ENCODE measurements at regions not wholly inside any gene's neighbourhood (a gene's known extent, or its start where the extent isn't known, plus 50 kb on each side); places are given as distances from the start of the nearest gene placed in this dataset.
A peak's percentile ranks its signal among the peaks of the same experiment; 100 is the strongest.

GRCh38 chr7:25830215-25830614 lies 321.8 kb upstream of the NFE2L3 start:
- DNase-seq, result no peak

GRCh38 chr7:25831062-25831691 lies 320.8 kb upstream of the NFE2L3 start:
- DNase-seq, result no peak

DNA sequence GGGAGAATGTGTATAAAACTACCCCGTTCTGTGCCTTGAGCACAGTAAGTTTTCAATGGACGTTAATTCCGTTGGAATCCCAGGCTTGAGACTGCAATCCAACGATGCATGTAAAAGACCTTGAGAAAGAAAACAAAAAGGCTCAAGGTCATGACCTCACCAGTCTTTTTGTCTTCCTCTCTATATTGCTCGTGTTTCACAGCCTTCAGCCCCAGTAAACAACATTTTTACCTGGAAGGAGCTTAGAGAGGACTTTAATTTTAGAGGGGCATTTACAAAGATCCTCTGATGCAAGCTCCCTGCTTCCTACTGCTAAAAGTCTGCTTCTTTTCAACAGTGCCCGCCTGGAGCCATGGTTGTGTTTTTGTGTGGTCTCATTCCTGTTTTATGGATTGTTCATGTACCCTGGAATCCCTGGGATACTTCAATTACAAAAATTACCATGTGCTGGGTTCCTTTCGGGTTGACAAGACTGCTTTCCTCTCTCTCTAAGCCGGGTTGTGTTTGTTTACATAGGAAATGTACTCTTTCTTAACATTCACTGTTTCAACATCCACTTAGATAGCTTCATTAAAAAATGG lies 320.1 kb upstream of the NFE2L3 start:
- no peak for DNase-seq

GRCh38 chr7:25832456-25832855 lies 319.5 kb upstream of the NFE2L3 start:
- DNase-seq, result no peak

DNA sequence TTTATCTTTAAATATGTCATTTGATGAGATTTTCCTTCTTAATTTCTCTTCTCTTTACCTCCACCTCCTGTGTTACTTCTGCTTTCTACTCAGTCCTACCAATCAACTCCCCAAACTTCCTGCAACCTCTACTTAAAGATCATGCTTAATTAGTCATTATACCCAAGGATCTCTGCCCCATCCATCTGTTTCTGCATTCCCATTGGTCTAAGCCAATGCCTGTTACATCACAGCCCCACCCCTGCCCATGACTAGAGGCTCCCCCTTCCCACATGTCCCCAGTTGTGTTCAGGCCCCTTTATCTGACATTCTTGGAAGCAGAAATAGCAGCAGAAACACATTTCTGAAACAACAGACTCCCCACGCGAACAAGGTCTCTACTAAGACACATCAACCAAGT lies 319.1 kb upstream of the NFE2L3 start:
- DNase-seq, result no peak

DNA sequence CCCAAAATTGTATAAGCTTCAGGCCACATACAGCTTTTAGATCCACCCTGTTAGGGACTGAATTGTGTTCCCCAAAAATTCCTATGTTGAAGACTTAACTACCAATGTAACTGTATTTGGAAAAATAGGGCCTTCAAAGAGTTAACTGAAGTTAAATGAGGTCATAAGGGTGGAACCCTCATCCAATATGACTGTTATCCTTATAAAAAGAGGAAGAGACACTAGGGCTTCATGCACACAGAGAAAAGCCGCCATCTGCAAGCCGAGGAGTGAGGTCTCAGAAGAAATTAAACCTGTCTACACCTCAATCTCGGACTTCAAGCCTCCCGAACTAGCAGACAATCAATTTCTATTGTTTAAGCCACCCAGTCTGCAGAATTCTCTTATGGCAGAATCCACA lies 317.9 kb upstream of the NFE2L3 start:
- no peak for DNase-seq

DNA sequence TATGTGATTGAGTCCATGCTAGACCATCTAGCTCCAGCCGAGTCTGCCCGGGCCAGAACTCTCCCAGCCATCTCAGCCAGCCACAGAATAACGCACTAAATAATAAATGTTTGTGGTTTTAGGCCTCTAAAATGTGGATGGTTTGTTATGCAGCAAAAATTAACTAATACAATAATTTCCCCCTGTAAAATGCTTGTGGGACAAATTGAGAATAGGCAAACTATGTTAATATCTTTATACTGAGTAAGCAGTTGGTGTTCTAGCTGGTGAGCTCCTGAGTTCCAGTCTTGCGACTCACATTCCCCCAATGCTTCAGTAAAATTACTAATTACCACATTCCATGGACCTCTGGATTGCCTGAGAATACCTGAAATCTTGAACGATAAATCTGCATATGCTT lies 316.8 kb upstream of the NFE2L3 start:
- no peak for DNase-seq

DNA sequence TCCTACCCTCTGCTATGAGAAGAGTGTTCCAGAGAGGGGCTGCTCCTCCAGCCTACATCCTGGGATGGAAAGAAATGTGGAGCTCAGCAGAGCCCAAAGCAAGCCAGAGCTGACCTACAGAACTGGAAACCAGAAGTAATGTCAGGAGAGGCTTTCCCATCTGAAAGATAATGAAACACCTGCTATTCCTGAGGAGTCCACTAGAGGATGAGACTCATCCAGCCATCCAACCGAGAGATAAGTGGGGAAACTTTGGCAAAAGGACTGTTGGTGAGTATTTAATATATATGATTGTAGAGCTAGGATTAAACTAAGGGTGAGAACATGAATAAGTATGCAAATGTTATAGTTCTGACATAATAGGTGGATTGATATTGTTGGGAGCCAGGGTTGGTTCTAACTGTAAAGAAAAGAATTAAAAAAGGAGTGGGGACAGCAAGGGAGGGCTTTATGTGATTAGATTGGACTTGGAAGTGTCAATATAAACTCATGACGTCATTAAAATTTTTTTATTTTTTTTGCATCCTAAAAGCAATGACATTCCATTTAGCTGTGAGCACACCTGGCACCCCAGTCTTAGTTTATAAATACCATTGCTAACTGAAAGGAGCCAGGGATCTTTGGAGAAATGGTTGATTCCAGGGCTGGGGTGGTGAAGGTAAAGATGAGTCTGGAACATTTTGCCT lies 312.8 kb upstream of the NFE2L3 start:
- no peak for DNase-seq

GRCh38 chr7:25840209-25840792 lies 311.7 kb upstream of the NFE2L3 start:
- DNase-seq, result no peak

DNA sequence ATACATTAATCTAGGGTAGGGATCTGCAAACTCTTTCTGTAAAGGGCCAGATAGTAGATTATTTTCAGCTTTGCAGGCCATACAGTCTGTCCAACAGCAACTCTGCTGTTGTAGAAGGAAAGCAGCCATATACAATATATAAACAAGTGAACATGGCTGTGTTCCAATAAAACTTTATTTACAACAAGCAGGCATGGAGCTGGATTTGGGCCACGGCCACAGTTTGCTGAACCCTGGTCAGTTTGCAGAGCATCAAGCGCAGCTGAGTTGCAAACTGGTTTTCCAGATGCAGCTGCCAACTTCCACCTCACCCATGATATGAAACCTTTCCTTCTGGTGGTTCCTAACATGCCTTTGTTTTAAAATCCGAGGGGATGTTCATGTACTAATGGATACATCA lies 310.4 kb upstream of the NFE2L3 start:
- no peak for DNase-seq

DNA sequence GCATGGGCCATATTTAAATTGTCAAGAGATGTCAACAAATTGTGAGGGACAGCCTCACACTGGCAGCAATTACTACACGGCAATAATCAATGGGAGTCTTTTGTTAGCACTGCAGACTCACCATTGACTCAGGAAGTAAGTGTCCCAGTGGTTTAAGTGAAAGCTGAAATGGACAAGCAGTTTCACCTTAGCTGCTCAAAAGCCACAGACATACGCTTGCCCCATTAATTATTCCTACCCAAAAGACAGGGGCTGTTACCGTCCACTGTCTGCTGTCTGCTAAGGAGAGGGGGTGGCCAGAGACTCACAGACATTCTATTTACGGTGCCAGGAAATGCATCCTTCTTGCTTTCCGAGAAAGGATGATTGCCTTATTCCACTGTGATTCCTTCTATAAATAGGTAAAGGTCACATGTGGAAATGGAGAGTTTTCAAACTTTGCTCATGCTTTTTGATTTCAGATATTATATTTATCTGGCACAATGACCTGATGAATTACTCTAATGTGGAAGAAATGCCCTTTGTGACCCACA lies 309.7 kb upstream of the NFE2L3 start:
- DNase-seq, result no peak

GRCh38 chr7:25843467-25843866 lies 308.5 kb upstream of the NFE2L3 start:
- no peak for DNase-seq

DNA sequence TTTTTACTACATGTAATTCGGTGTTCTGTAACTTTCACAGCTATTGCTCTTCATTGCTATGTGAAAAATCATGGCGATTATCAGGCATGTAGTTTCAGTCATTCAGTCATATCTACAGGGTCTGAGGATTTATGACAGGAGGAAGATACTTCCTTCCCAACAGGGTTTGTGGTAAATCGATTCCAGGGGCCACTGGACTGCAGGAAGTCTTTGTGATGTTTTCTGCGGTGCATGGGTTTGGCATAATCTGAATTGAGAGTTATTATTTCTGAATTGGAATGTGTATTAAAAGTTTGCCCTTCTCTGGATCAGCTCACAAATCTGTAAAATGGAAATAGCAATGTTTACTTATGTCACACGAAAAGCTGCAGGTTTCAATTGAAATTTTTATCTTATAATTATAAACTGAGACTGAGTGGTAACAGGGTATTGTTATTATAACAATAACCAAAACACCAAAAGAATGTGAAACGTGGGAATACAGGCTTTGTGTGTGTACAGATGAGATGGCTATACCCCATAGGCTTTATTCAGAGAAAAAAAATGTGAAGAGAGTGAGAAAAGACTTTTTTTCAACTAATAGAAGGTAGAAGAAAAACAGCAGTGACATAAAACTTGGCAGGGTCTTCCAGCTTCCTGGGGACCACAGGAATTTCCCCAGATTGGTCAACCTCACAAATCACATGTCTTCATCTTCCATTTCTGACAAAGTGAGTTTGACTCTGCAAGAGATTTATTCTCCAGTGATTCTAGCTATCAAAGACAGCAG lies 307.7 kb upstream of the NFE2L3 start:
- DNase-seq, result no peak

- DNase-seq, result no peak
These were observed 306.5 kb upstream of the NFE2L3 start for GRCh38 chr7:25845464-25845863.

- DNase-seq, result peak; percentile 54
These were observed 305.3 kb upstream of the NFE2L3 start for GRCh38 chr7:25846722-25847121.

DNA sequence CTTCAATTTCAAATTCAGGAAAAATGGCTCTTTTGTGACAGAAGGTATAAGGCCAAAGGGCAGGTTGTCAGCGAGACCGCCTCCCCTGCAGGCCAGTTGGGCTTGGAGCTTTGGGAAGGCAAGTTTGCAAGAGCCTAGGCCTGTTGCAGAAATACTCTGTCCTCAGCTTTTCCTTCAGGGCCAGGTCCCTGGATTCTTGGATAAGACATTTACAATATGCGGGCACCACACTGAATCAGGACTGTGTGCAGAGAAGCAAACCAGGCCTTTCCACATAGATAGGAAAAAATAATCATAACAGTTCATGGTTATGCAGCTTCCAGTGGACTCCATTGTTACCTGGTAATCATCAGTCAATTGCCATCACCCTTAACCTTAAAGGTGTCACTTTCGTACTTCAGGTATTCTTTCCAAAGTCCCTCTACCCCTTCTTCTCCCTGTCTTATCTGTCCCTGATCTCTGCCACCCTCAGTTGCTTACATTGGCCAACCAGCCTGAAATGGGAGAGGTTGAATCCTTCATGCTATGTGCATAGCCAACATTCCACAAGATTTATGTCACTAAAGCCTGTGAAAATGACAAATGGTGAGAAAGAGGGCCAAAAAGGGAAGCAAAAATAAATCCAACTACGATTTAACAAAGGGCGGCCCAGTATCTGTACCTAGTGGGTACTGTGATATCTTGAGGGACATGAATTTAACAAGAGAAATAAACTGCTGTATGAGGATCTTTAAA lies 304.5 kb upstream of the NFE2L3 start:
- DNase-seq, result no peak

- peak; percentile 33 for DNase-seq
These were observed 302.4 kb upstream of the NFE2L3 start for GRCh38 chr7:25849500-25850184.

DNA sequence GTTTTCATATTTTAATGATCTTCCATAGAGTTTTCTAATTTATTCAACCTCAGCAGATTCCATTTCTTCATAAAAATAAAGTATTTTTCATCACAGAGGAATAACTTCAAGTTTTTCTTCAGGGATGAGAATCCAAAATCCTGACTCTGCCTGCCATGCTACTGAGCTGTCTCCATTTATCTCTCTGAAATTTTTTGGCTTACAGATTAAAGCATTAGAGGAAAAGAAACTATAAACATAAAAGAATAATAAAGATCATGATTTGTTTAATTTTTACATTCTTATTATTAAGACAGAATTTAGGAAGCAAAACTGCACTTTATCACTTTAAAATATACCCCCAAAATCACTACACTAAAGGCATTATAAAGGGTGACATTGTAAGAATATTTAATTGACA lies 301.8 kb upstream of the NFE2L3 start:
- no peak for DNase-seq

DNA sequence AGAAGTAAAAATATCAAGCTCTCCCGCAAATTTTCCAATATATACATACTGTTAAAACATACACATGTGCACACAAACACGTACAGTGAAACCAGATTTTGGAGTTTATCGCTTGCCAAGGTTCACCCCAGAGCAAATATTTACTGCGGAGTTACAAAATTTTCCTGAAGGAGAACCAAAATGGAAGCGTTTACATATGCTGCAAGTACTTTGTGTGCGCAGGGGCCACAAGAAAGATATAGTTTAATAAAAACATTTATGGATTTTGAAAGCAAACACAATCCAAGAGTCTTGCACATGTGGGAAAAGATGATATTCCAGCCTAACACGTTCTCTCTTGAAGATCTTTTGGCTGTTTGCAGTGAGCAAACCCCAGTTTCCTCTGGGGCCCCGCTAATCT lies 301.3 kb upstream of the NFE2L3 start:
- no peak for DNase-seq

- no peak for DNase-seq
These were observed 300.4 kb upstream of the NFE2L3 start for GRCh38 chr7:25851332-25852210.

Measured in amniotic stem cell (primary cell).